ENCODE measurements at regions not wholly inside any gene's neighbourhood (a gene's known extent, or its start where the extent isn't known, plus 50 kb on each side); places are given as distances from the start of the nearest gene placed in this dataset.

- POLR2A ChIA-PET (ENCODE audit: partially characterized antibody), result no interaction called here
- no peak for TF ChIP-seq RFX5 (IDR thresholded peaks at IDR 0.05; ENCODE audit: borderline replicate concordance, low read depth, low read length)
- TF ChIP-seq CTBP2 (IDR thresholded peaks at IDR 0.05; ENCODE audit: borderline replicate concordance, insufficient read depth, insufficient read length, low read length), result no peak
- no peak for TF ChIP-seq RXRA (IDR thresholded peaks at IDR 0.05; ENCODE audit: insufficient read depth, low read depth, low read length)
- no peak for TF ChIP-seq E2F6 (IDR thresholded peaks at IDR 0.05)
- TF ChIP-seq, protein P1, sequence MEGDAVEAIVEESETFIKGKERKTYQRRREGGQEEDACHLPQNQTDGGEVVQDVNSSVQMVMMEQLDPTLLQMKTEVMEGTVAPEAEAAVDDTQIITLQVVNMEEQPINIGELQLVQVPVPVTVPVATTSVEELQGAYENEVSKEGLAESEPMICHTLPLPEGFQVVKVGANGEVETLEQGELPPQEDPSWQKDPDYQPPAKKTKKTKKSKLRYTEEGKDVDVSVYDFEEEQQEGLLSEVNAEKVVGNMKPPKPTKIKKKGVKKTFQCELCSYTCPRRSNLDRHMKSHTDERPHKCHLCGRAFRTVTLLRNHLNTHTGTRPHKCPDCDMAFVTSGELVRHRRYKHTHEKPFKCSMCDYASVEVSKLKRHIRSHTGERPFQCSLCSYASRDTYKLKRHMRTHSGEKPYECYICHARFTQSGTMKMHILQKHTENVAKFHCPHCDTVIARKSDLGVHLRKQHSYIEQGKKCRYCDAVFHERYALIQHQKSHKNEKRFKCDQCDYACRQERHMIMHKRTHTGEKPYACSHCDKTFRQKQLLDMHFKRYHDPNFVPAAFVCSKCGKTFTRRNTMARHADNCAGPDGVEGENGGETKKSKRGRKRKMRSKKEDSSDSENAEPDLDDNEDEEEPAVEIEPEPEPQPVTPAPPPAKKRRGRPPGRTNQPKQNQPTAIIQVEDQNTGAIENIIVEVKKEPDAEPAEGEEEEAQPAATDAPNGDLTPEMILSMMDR (IDR thresholded peaks at IDR 0.05; ENCODE audit: control extremely low read depth in 1 of 3, insufficient read depth in 1 of 3, low read depth in 1 of 3, low read length in 3 of 3), result no peak
- no peak for TF ChIP-seq KDM4A (IDR thresholded peaks at IDR 0.05; ENCODE audit: low read depth, low read length, severe bottlenecking)
- no peak for TF ChIP-seq FOSL1 (IDR thresholded peaks at IDR 0.05; ENCODE audit: insufficient read depth, low read depth, low read length)
- no peak for TF ChIP-seq CBX8 (IDR thresholded peaks at IDR 0.05; ENCODE audit: borderline replicate concordance, low read depth, low read length)
- no peak for TF ChIP-seq HDAC6 (IDR thresholded peaks at IDR 0.05; ENCODE audit: low read depth, low read length)
- no peak for TF ChIP-seq MAFK (IDR thresholded peaks at IDR 0.05; ENCODE audit: low read depth, low read length)
- no peak for TF ChIP-seq RBBP5 (IDR thresholded peaks at IDR 0.05; ENCODE audit: borderline replicate concordance, low read depth, low read length)
Measured at GRCh38 chr2:234840336-234840735, 111.5 kb upstream of the SH3BP4 start.

More at GRCh38 chr2:234840336-234840735, 111.5 kb upstream of the SH3BP4 start:
- no peaks in the 10 kb centered on the region for H3K36me3 ChIP-seq (ENCODE audit: control insufficient read depth in 2 of 4, insufficient read depth in 4 of 4, low read length in 3 of 4)
- H4K5ac ChIP-seq (ENCODE audit: insufficient read length, low read depth, low read length), result no peak overlapping the region
- 48% methylated on average over 5 of the region's 5 CpGs; no CpG with 5 or more reads in 1 of the 2 experiments for WGBS, 2 experiments (ENCODE audit: extremely low coverage in 1 of 2, insufficient coverage in 1 of 2, insufficient read length in 1 of 2, insufficient replicate concordance in 2 of 2, low coverage in 1 of 2, low lambda C conversion rate in 2 of 2, missing lambda C conversion rate in 1 of 2)
- no peak overlapping the region for H2BK5ac ChIP-seq (ENCODE audit: low read depth, low read length)
- no peaks in the 10 kb centered on the region for H3K79me1 ChIP-seq (ENCODE audit: low read depth, low read length)
- H3K23me2 ChIP-seq (ENCODE audit: low read depth, low read length), result no peaks in the 10 kb centered on the region
- H3K23ac ChIP-seq (ENCODE audit: insufficient read length), result no peak overlapping the region
- no peak overlapping the region for H3K14ac ChIP-seq (ENCODE audit: insufficient read length)
- FAIRE-seq (no peak), DNase-seq (ENCODE audit: low read depth in 1 of 2, low spot score in 2 of 2) (peak in 1 of 2 experiments; percentile 21)
- peaks cover 0 to 8% (median 3%) of the 10 kb centered on the region in 4 experiments; a peak in 4 of 7 replicates for H3K4me1 ChIP-seq (replicated peaks in 1 of 4; ENCODE audit: control insufficient read depth in 3 of 4, insufficient read depth in 4 of 4, low read length in 3 of 4)
- CTCF ChIA-PET (ENCODE audit: partially characterized antibody), result interaction anchor here (0.6 to 1.2 kb wide), 3 partner anchors 258 to 340 kb away, joined by 3 to 4 read pairs (median 3); no protein-coding TSS in a partner anchor
- no peak overlapping the region for H3K9ac ChIP-seq (replicated peaks in 1 of 4; ENCODE audit: extremely low read depth in 1 of 4, low read depth in 3 of 4, low read length in 3 of 4)
- H3K4me3 ChIP-seq (ENCODE audit: extremely low read depth in 1 of 4, insufficient read depth in 2 of 4, low read depth in 3 of 4, low read length in 4 of 4), result no peak overlapping the region
- H2BK15ac ChIP-seq (ENCODE audit: low read length), result no peak overlapping the region
- no peak overlapping the region for H4K8ac ChIP-seq (ENCODE audit: extremely low read depth, insufficient read depth, low read length)
- H2BK12ac ChIP-seq (ENCODE audit: low read depth, low read length), result no peak overlapping the region
- no peak overlapping the region for H2AFZ ChIP-seq (ENCODE audit: low read length)
- H3K27me3 ChIP-seq (replicated peaks in 1 of 4; ENCODE audit: control insufficient read depth in 3 of 4, extremely low read depth in 1 of 4, insufficient read depth in 3 of 4, low read length in 3 of 4), result no peaks in the 10 kb centered on the region
- no peaks in the 10 kb centered on the region for H4K20me1 ChIP-seq (replicated peaks in 1 of 2; ENCODE audit: control insufficient read depth in 1 of 2, insufficient read depth in 2 of 2, low read length in 2 of 2)
- no peaks in the 10 kb centered on the region for H3K79me2 ChIP-seq (ENCODE audit: control insufficient read depth in 1 of 2, insufficient read depth in 2 of 2, low read length in 2 of 2)
- no peak overlapping the region for H3K56ac ChIP-seq (replicated peaks; ENCODE audit: insufficient read length, low read depth, low read length)
- H3K4me2 ChIP-seq (ENCODE audit: insufficient read depth in 1 of 2, low read depth in 2 of 2, low read length in 2 of 2), result no peak overlapping the region
- no peak overlapping the region for H3K18ac ChIP-seq (ENCODE audit: extremely low read depth, low read length)
- no peak overlapping the region for H3K27ac ChIP-seq (ENCODE audit: low read depth, low read length)
- no peak overlapping the region for H2AK5ac ChIP-seq (ENCODE audit: low read depth, low read length)
- H4K91ac ChIP-seq (replicated peaks; ENCODE audit: insufficient read length, low read length), result no peak overlapping the region
- no peak overlapping the region for H2BK20ac ChIP-seq (ENCODE audit: low read length)
- H3K9me3 ChIP-seq (ENCODE audit: insufficient read depth in 2 of 2, low read depth in 1 of 2, low read length in 1 of 2), result no peaks in the 10 kb centered on the region
- no peak overlapping the region for H3K4ac ChIP-seq (replicated peaks; ENCODE audit: insufficient read length, low read depth, low read length)
- no peak overlapping the region for H2BK120ac ChIP-seq (replicated peaks; ENCODE audit: low read depth, low read length)
